ENCODE measurements at regions not wholly inside any gene's neighbourhood (a gene's known extent, or its start where the extent isn't known, plus 50 kb on each side); places are given as distances from the start of the nearest gene placed in this dataset.

DNA sequence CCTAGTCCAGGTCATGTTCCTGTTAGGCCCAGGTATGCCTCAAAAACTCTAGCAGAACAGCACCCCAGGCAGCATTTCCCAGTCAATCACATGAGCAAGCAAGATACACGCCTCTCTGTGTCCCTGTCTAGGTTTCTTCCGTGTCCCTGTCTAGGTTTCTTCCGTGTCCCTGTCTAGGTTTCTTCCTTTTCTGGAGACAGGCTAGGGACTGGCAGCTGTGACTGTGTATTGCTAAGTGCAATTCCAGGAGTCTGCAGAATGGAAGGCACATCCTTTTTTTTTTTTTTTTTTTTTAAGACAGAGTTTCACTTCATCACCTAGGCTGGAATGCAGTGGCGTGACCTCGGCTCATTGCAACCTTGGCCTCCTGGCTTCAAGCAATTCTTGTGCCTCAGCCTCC lies 77.6 kb downstream of the SETD4 start:
- TF ChIP-seq, protein P1, sequence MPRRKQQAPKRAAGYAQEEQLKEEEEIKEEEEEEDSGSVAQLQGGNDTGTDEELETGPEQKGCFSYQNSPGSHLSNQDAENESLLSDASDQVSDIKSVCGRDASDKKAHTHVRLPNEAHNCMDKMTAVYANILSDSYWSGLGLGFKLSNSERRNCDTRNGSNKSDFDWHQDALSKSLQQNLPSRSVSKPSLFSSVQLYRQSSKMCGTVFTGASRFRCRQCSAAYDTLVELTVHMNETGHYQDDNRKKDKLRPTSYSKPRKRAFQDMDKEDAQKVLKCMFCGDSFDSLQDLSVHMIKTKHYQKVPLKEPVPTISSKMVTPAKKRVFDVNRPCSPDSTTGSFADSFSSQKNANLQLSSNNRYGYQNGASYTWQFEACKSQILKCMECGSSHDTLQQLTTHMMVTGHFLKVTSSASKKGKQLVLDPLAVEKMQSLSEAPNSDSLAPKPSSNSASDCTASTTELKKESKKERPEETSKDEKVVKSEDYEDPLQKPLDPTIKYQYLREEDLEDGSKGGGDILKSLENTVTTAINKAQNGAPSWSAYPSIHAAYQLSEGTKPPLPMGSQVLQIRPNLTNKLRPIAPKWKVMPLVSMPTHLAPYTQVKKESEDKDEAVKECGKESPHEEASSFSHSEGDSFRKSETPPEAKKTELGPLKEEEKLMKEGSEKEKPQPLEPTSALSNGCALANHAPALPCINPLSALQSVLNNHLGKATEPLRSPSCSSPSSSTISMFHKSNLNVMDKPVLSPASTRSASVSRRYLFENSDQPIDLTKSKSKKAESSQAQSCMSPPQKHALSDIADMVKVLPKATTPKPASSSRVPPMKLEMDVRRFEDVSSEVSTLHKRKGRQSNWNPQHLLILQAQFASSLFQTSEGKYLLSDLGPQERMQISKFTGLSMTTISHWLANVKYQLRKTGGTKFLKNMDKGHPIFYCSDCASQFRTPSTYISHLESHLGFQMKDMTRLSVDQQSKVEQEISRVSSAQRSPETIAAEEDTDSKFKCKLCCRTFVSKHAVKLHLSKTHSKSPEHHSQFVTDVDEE (CRISPR knock-in tag; IDR thresholded peaks at IDR 0.05), result no peak
- TF ChIP-seq PPARA (CRISPR knock-in tag; IDR thresholded peaks at IDR 0.05; ENCODE audit: borderline replicate concordance) (no peak), CSDC2 (CRISPR knock-in tag; IDR thresholded peaks at IDR 0.05) (no peak), ZFP30 (CRISPR knock-in tag; IDR thresholded peaks at IDR 0.05) (no peak)

All from SK-N-SH treated with all-trans-retinoic acid at 6 μM for 48 hours (cell line).